Epithelial cell of prostate (primary cell): ENCODE measurements at regions not wholly inside any gene's neighbourhood (a gene's known extent, or its start where the extent isn't known, plus 50 kb on each side); places are given as distances from the start of the nearest gene placed in this dataset.

Source experiments
- DNase-seq: peaks from one replicate; pipeline ENCODE4 v3.0.0-alpha.2; 2011; ENCODE audit warnings: low read depth, low spot score
- H3K27ac ChIP-seq: fragments of 450-650 bp; 2 replicates; pipeline ENCODE4 v1.5.1; 2017; ENCODE audit warnings: mild to moderate bottlenecking

GRCh38 chr1:30506291-30507015 is 216.9 kb downstream of the MATN1 start:
- DNase-seq, result no peak
- no peak overlapping the region for H3K27ac ChIP-seq

GRCh38 chr1:30505853-30506252 is 217.5 kb downstream of the MATN1 start:
- DNase-seq, result no peak
- no peak overlapping the region for H3K27ac ChIP-seq

- no peak overlapping the region for H3K27ac ChIP-seq
- no peak for DNase-seq
Measured at GRCh38 chr1:30492451-30492850, 230.9 kb downstream of the MATN1 start.

GRCh38 chr1:30491831-30492230 is 231.6 kb downstream of the MATN1 start:
- no peak overlapping the region for H3K27ac ChIP-seq
- no peak for DNase-seq

GRCh38 chr1:30490554-30491053 is 232.8 kb downstream of the MATN1 start:
- no peak for DNase-seq
- H3K27ac ChIP-seq, result no peak overlapping the region

- no peak overlapping the region for H3K27ac ChIP-seq
- no peak for DNase-seq
Measured at GRCh38 chr1:30489737-30490389, 233.5 kb downstream of the MATN1 start.

GRCh38 chr1:30488324-30488913 is 235.0 kb downstream of the MATN1 start:
- no peak for DNase-seq
- H3K27ac ChIP-seq, result no peak overlapping the region

- DNase-seq, result no peak
Measured at GRCh38 chr1:30487042-30487441, 236.3 kb downstream of the MATN1 start.

GRCh38 chr1:30485072-30485471 is 238.3 kb downstream of the MATN1 start:
- no peak for DNase-seq
- H3K27ac ChIP-seq, result no peak overlapping the region

More at GRCh38 chr1:30487042-30487441, 236.3 kb downstream of the MATN1 start:
- H3K27ac ChIP-seq, result no peak overlapping the region

GRCh38 chr1:30484668-30485067 is 238.7 kb downstream of the MATN1 start:
- no peak overlapping the region for H3K27ac ChIP-seq
- DNase-seq, result no peak

GRCh38 chr1:30479575-30479974 is 243.8 kb downstream of the MATN1 start:
- DNase-seq, result no peak

GRCh38 chr1:30478799-30479563 is 244.4 kb downstream of the MATN1 start:
- no peak for DNase-seq
- H3K27ac ChIP-seq, result no peak overlapping the region

More at GRCh38 chr1:30479575-30479974, 243.8 kb downstream of the MATN1 start:
- no peak overlapping the region for H3K27ac ChIP-seq

GRCh38 chr1:30478283-30478682 is 245.1 kb downstream of the MATN1 start:
- DNase-seq, result no peak
- H3K27ac ChIP-seq, result no peak overlapping the region

- no peak for DNase-seq
Measured at GRCh38 chr1:30477588-30477987, 245.8 kb downstream of the MATN1 start.

GRCh38 chr1:30476911-30477459 is 246.4 kb downstream of the MATN1 start:
- DNase-seq, result no peak
- H3K27ac ChIP-seq, result no peak overlapping the region

More at GRCh38 chr1:30477588-30477987, 245.8 kb downstream of the MATN1 start:
- no peak overlapping the region for H3K27ac ChIP-seq

GRCh38 chr1:30476476-30476875 is 246.9 kb downstream of the MATN1 start:
- no peak for DNase-seq
- H3K27ac ChIP-seq, result no peak overlapping the region

- no peak for DNase-seq
- H3K27ac ChIP-seq, result no peak overlapping the region
Measured at GRCh38 chr1:30475966-30476365, 247.4 kb downstream of the MATN1 start.

- no peak overlapping the region for H3K27ac ChIP-seq
- DNase-seq, result no peak
Measured at GRCh38 chr1:30475201-30475600, 248.2 kb downstream of the MATN1 start.

GRCh38 chr1:30474818-30475200 is 248.6 kb downstream of the MATN1 start:
- DNase-seq, result no peak
- H3K27ac ChIP-seq, result no peak overlapping the region
